IMR-90 (cell line): ENCODE measurements at regions not wholly inside any gene's neighbourhood (a gene's known extent, or its start where the extent isn't known, plus 50 kb on each side); places are given as distances from the start of the nearest gene placed in this dataset. TPM values are rescaled to one million over a fixed set of nuclear protein-coding genes. Genes with fewer than 3 reads are reported as not detected.

Experiments
- ATAC-seq: fragments of 200-7000 bp; cut with Tn5 transposase; 2 replicates; pipeline ENCODE4 v1.9.1; 2020; ENCODE audit warnings: low read depth, mild to moderate bottlenecking, moderate library complexity
- BruUV-seq: library from RNA; stranded (reverse); fragments of 400-500 nt; replicated peaks from 2 replicates; lab custom pipeline; 2021; lab: Mats Ljungman, UMichigan
- CTCF ChIA-PET: fragments of 300-600 bp; formaldehyde crosslinking; extraction: SDS; loops from one replicate; lab custom pipeline; 2021; ENCODE audit warnings: antibody characterized with exemption; lab: Yijun Ruan, JAX
- POLR2A ChIA-PET: fragments of 300-600 bp; sonication (Branson Sonifier 250); formaldehyde crosslinking; loops from one replicate; lab custom pipeline; 2022; ENCODE audit warnings: antibody characterized with exemption; ENCODE audit not compliant: unreplicated experiment; lab: Charles Lee
- DNase-seq: peaks from one replicate; pipeline ENCODE4 v3.0.0; 2013
- H2AFZ ChIP-seq: replicated peaks from 2 replicates; pipeline ENCODE3; 2013; ENCODE audit warnings: low read length, mild to moderate bottlenecking; ENCODE audit not compliant: poor library complexity
- H2AK5ac ChIP-seq: 2 replicates; pipeline ENCODE4 v1.6.1; 2013; ENCODE audit warnings: low read depth, low read length, inconsistent platforms
- H2AK9ac ChIP-seq: replicated peaks from 2 replicates; pipeline ENCODE3; 2013; ENCODE audit warnings: mild to moderate bottlenecking, low read depth, low read length, moderate library complexity; ENCODE audit not compliant: poor library complexity
- H2BK120ac ChIP-seq: 2 replicates; pipeline ENCODE4 v1.6.1; 2013; ENCODE audit warnings: low read depth, low read length, inconsistent platforms
- H2BK15ac ChIP-seq: 3 replicates; pipeline ENCODE4 v1.6.1; 2013; ENCODE audit warnings: low read depth, low read length, inconsistent platforms
- H2BK20ac ChIP-seq: 2 replicates; pipeline ENCODE4 v1.6.1; 2013; ENCODE audit warnings: low read depth, mild to moderate bottlenecking, inconsistent platforms, low read length, moderate library complexity
- H2BK5ac ChIP-seq: 2 replicates; pipeline ENCODE4 v1.6.1; 2013; ENCODE audit warnings: mild to moderate bottlenecking, low read depth, low read length, inconsistent platforms; ENCODE audit not compliant: poor library complexity, severe bottlenecking
- H3K14ac ChIP-seq: replicated peaks from 2 replicates; pipeline ENCODE4 v1.6.1; 2013; ENCODE audit warnings: low read depth, low read length, inconsistent platforms
- H3K18ac ChIP-seq: 2 replicates; pipeline ENCODE4 v1.6.1; 2013; ENCODE audit warnings: low read depth, low read length, control low read depth
- H3K23ac ChIP-seq: 2 replicates; pipeline ENCODE4 v1.6.1; 2013; ENCODE audit warnings: low read depth, low read length, inconsistent platforms
- H3K27ac ChIP-seq: 2 replicates; pipeline ENCODE4 v1.5.1; 2013; ENCODE audit warnings: mild to moderate bottlenecking, control low read depth, low read length; ENCODE audit not compliant: insufficient read depth
- H3K27me3 ChIP-seq: 2 replicates; pipeline ENCODE4 v1.6.1; 2013; ENCODE audit warnings: low read length; ENCODE audit not compliant: control insufficient read depth, insufficient read depth
- H3K36me3 ChIP-seq: 2 replicates; pipeline ENCODE4 v1.6.1; 2013; ENCODE audit warnings: low read length, mixed read lengths; ENCODE audit not compliant: control insufficient read depth, insufficient read depth
- H3K4ac ChIP-seq: 2 replicates; pipeline ENCODE4 v1.6.1; 2013; ENCODE audit warnings: low read depth, low read length, inconsistent platforms
- H3K4me1 ChIP-seq: 2 replicates; pipeline ENCODE4 v1.6.1; 2013; ENCODE audit warnings: low read length, mixed read lengths; ENCODE audit not compliant: control insufficient read depth, insufficient read depth
- H3K4me2 ChIP-seq: 2 replicates; pipeline ENCODE4 v1.6.1; 2013; ENCODE audit warnings: low read depth, mild to moderate bottlenecking, control low read depth, low read length, moderate library complexity
- H3K4me3 ChIP-seq: 2 replicates; pipeline ENCODE4 v1.5.1; 2013; ENCODE audit warnings: low read depth, mild to moderate bottlenecking, control low read depth, low read length, moderate library complexity; ENCODE audit not compliant: insufficient read depth
- H3K56ac ChIP-seq: 2 replicates; pipeline ENCODE4 v1.6.1; 2013; ENCODE audit warnings: low read length, inconsistent platforms; ENCODE audit not compliant: insufficient read depth; ENCODE audit errors: extremely low read depth
- H3K79me1 ChIP-seq, 2 experiments: 2 replicates each; pipeline ENCODE4 v1.6.1; 2013; ENCODE audit warnings: low read length in 2 of 2, inconsistent platforms in 1 of 2, low read depth in 1 of 2
- H3K9ac ChIP-seq: 2 replicates; pipeline ENCODE4 v1.6.1; 2013; ENCODE audit warnings: low read depth, low read length, control low read depth
- H3K9me1 ChIP-seq: 2 replicates; pipeline ENCODE4 v1.6.1; 2013; ENCODE audit warnings: low read length, inconsistent platforms; ENCODE audit not compliant: insufficient read depth
- H3K9me3 ChIP-seq: 2 replicates; pipeline ENCODE4 v1.6.1; 2013; ENCODE audit warnings: low read length; ENCODE audit not compliant: control insufficient read depth, insufficient read depth
- H4K20me1 ChIP-seq: 2 replicates; pipeline ENCODE4 v1.6.1; 2013; ENCODE audit warnings: low read length, inconsistent platforms; ENCODE audit not compliant: insufficient read depth
- H4K5ac ChIP-seq: 2 replicates; pipeline ENCODE4 v1.6.1; 2013; ENCODE audit warnings: mild to moderate bottlenecking, low read depth, low read length, control low read depth
- H4K8ac ChIP-seq, 2 experiments: 2 replicates each; pipeline ENCODE4 v1.6.1; 2013; ENCODE audit warnings: low read depth in 2 of 2, low read length in 2 of 2, control low read depth in 1 of 2, inconsistent platforms in 1 of 2
- H4K91ac ChIP-seq: 2 replicates; pipeline ENCODE4 v1.6.1; 2013; ENCODE audit warnings: low read depth, low read length, inconsistent platforms; ENCODE audit not compliant: insufficient read depth
- MAFK ChIP-seq: IDR thresholded peaks from 2 replicates; pipeline ENCODE4 v1.6.1; 2012; ENCODE audit warnings: low read depth, low read length, improper control_type of control experiment
- WGBS, 2 experiments: methylation state at CpG; one replicate each; pipeline versions ENCODE4 v1.1.5 to v1.1.7; 2013; ENCODE audit warnings: missing lambda C conversion rate in 2 of 2; ENCODE audit not compliant: insufficient read length in 1 of 2; ENCODE audit errors: extremely low coverage in 2 of 2; 5-methylcytosine and 5-hydroxymethylcytosine counted together
- dilution Hi-C: fragments of 300-500 bp; cut with HindIII; formaldehyde crosslinking; loops from one replicate; pipeline ENCODE4 v1.14.3; 2018; ENCODE audit warnings: low sequenced_read_pairs; ENCODE audit not compliant: unreplicated experiment
- in situ Hi-C: fragments of 300-500 bp; cut with MboI; formaldehyde crosslinking; loops from 3 replicates; pipeline ENCODE4 v1.14.3; 2019; ENCODE audit warnings: low sequenced_read_pairs, inconsistent platforms, mixed read lengths
- intact Hi-C: fragments of 100-400 bp; cut with micrococcal nuclease; formaldehyde crosslinking; loops from 2 replicates; pipeline ENCODE4 v1.10.0; 2022
- microRNA-seq, 2 experiments: library from miRNA; stranded (forward) in 1 of 2; unstranded in 1 of 2; fragments of 10-50 nt in 1 of 2; fragments of <30 nt in 1 of 2; gene quantifications in 1 of 2; microRNA quantifications in 1 of 2; one replicate each; pipeline versions ENCODE3 to v1.1.0; 2013 to 2020; ENCODE audit not compliant: insufficient read depth in 1 of 2, insufficient read length in 1 of 2, unreplicated experiment in 1 of 2
- small RNA-seq, 5 experiments: library from RNA; depleted of rRNA; stranded (forward); fragments of <200 nt; gene quantifications; one replicate each; pipeline ENCODE3, GENCODE V24; 2012

DNA sequence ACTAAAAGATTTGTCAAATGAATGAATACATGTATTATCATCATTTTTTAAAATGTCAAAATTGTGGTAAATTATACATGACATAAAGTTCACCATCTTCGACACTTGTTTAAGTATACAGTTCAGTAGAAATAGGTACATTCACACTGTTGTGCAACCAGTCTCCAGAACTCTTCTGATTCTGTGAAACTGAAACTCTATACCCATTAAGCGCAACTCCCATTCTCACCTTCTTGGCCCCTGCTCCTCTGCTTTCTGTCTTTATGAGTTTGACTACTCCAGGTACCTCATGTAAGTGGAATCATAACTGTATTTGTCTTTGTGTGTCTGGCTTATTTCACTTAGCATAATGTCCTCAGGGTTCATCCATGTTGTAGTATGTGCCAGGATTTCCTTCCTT, 50.1 kb upstream of the KBTBD8 start:
- no peak overlapping the region for H3K18ac ChIP-seq
- H3K14ac ChIP-seq = no peak overlapping the region
- H2AK9ac ChIP-seq = no peak overlapping the region
- no CpG with 5 or more reads among the region's 2 CpGs for WGBS, 2 experiments
- no peak overlapping the region for H2BK15ac ChIP-seq
- no peaks in the 10 kb centered on the region for H4K20me1 ChIP-seq
- dilution Hi-C loops = no loop called here
- no peak overlapping the region for H2BK20ac ChIP-seq
- DNase-seq (no peak), ATAC-seq (no peak)
- no peak overlapping the region for H2AFZ ChIP-seq
- H3K23ac ChIP-seq = no peak overlapping the region
- in situ Hi-C loops = loop anchor here (25.0 kb wide), 1 partner anchor 1939 kb away; no protein-coding TSS in a partner anchor
- no peak overlapping the region for H4K5ac ChIP-seq
- H4K8ac ChIP-seq = no peak overlapping the region
- peaks cover 3% of the 10 kb centered on the region; the same call in 1 of the 2 replicates for H3K27me3 ChIP-seq
- CTCF ChIA-PET = interaction anchor here (1.3 kb wide), 1 partner anchor 10 kb away, joined by 7 read pairs; no protein-coding TSS in a partner anchor
- H3K9me1 ChIP-seq = no peaks in the 10 kb centered on the region; the same call in 1 of the 2 replicates
- no peak overlapping the region for H3K4ac ChIP-seq
- H2BK5ac ChIP-seq = no peak overlapping the region
- H3K4me2 ChIP-seq = no peak overlapping the region
- H3K27ac ChIP-seq = no peak overlapping the region
- no peak overlapping the region for H2BK120ac ChIP-seq
- no peak overlapping the region for H4K91ac ChIP-seq
- POLR2A ChIA-PET = no interaction called here
- BruUV-seq = no TSS peak
- no peaks in the 10 kb centered on the region for H3K9me3 ChIP-seq
- no peak overlapping the region for H3K4me3 ChIP-seq
- H2AK5ac ChIP-seq = no peak overlapping the region
- TF ChIP-seq MAFK = no peak
- H3K9ac ChIP-seq = no peak overlapping the region
- H3K4me1 ChIP-seq = no peaks in the 10 kb centered on the region
- H3K36me3 ChIP-seq = no peaks in the 10 kb centered on the region
- H3K56ac ChIP-seq = no peak overlapping the region
- no peaks in the 10 kb centered on the region for H3K79me1 ChIP-seq
- intact Hi-C loops = no loop called here

Small RNA genes in the stretch of these regions (microRNA-seq; reads per million reads assigned to microRNA genes)
- gene RPL21P41 (ENCODE audit: insufficient read depth, insufficient read length) = not detected

Small RNA genes in the stretch of these regions (small RNA-seq; reads per million reads assigned to genes)
- 0 reads per million in 5 experiments for gene RPL21P41
